Astrocyte of the spinal cord (primary cell): ENCODE measurements at regions not wholly inside any gene's neighbourhood (a gene's known extent, or its start where the extent isn't known, plus 50 kb on each side); places are given as distances from the start of the nearest gene placed in this dataset.

Source experiments
- DNase-seq: peaks from one replicate; pipeline ENCODE4 v3.0.0; 2011; ENCODE audit warnings: low read depth, low spot score
- H3K4me3 ChIP-seq: 2 replicates; pipeline ENCODE4 v1.5.1; 2011; ENCODE audit warnings: low read depth, mild to moderate bottlenecking, low read length, moderate library complexity
- CTCF ChIP-seq: IDR thresholded peaks from 2 replicates; pipeline ENCODE4 v1.5.1; 2012; ENCODE audit warnings: low read depth, mild to moderate bottlenecking, low read length, inconsistent platforms
- in situ Hi-C: cut with HindIII; loops from 2 replicates; pipeline ENCODE4 v1.10.0; 2017; ENCODE audit warnings: low sequenced_read_pairs

- no peak for TF ChIP-seq CTCF
- in situ Hi-C loops, result no loop called here
- H3K4me3 ChIP-seq, result no peak overlapping the region
- DNase-seq, result no peak
Observed at GRCh38 chr6:40740518-40740917, 153.4 kb upstream of the LRFN2 start.

- in situ Hi-C loops, result no loop called here
- no peak for TF ChIP-seq CTCF
- no peak overlapping the region for H3K4me3 ChIP-seq
- DNase-seq, result no peak
Observed at GRCh38 chr6:40738551-40739193, 151.5 kb upstream of the LRFN2 start.

- in situ Hi-C loops, result no loop called here
- no peak overlapping the region for H3K4me3 ChIP-seq
- DNase-seq, result no peak
- no peak for TF ChIP-seq CTCF
Observed at GRCh38 chr6:40735521-40735920, 148.4 kb upstream of the LRFN2 start.

GRCh38 chr6:40735121-40735520 is 148.0 kb upstream of the LRFN2 start:
- H3K4me3 ChIP-seq, result no peak overlapping the region
- no peak for DNase-seq
- no peak for TF ChIP-seq CTCF
- in situ Hi-C loops, result no loop called here

- no peak for TF ChIP-seq CTCF
- H3K4me3 ChIP-seq, result no peak overlapping the region
- in situ Hi-C loops, result no loop called here
- no peak for DNase-seq
Observed at GRCh38 chr6:40734607-40735006, 147.4 kb upstream of the LRFN2 start.

GRCh38 chr6:40733770-40734396 is 146.7 kb upstream of the LRFN2 start:
- TF ChIP-seq CTCF, result no peak
- no peak for DNase-seq
- H3K4me3 ChIP-seq, result no peak overlapping the region
- in situ Hi-C loops, result no loop called here
